Activated T-helper 1 cell treated with anti-CD3 and anti-CD28 coated beads, Interleukin-12 subunit alpha, Interleukin-12 subunit beta, Interleukin-2, Interleukin-4 antibody, amounts not matched to agents 30 ng/mL and 10 ng/mL and 1 ng/mL, durations not matched to agents 14 hours and 24 hours and 36 hours (primary cell): ENCODE measurements at regions not wholly inside any gene's neighbourhood (a gene's known extent, or its start where the extent isn't known, plus 50 kb on each side); places are given as distances from the start of the nearest gene placed in this dataset.

Source experiments
- DNase-seq: peaks from one replicate; pipeline ENCODE4 v3.0.0; 2021; ENCODE audit warnings: low spot score
- H3K27ac Mint-ChIP-seq: one replicate; pipeline ENCODE4 v1.8.0; 2021; ENCODE audit warnings: mild to moderate bottlenecking, mixed read lengths
- H3K27me3 Mint-ChIP-seq: one replicate; pipeline ENCODE4 v1.8.0; 2022; ENCODE audit warnings: mild to moderate bottlenecking, moderate library complexity, mixed read lengths; ENCODE audit not compliant: insufficient read depth
- H3K36me3 Mint-ChIP-seq: one replicate; pipeline ENCODE4 v1.8.0; 2021; ENCODE audit warnings: low read depth, mixed read lengths
- H3K4me1 Mint-ChIP-seq: one replicate; pipeline ENCODE4 v1.8.0; 2021; ENCODE audit warnings: low read depth, mixed read lengths
- H3K4me3 Mint-ChIP-seq: one replicate; pipeline ENCODE4 v1.8.0; 2021; ENCODE audit warnings: mild to moderate bottlenecking, moderate library complexity, mixed read lengths
- H3K9me3 Mint-ChIP-seq: one replicate; pipeline ENCODE4 v1.8.0; 2021; ENCODE audit warnings: mixed read lengths
- intact Hi-C: fragments of 100-400 bp; cut with micrococcal nuclease; formaldehyde crosslinking; loops from one replicate; pipeline ENCODE4 v1.15.1; 2024

GRCh38 chr5:139744471-139745131 lies 51.0 kb upstream of the PSD2 start:
- Mint-ChIP-seq H3K27me3 (peaks cover 35% of the 10 kb centered on the region), H3K9me3 (no peaks in the 10 kb centered on the region), H3K27ac (no peak overlapping the region), H3K4me3 (no peak overlapping the region), H3K4me1 (peaks cover 23% of the 10 kb centered on the region), H3K36me3 (peaks cover 2% of the 10 kb centered on the region)
- DNase-seq: no peak
- intact Hi-C loops: loop anchor here (10.0 kb wide), 1 partner anchor 330 kb away; no protein-coding TSS in a partner anchor

GRCh38 chr5:139745132-139745799 lies 50.3 kb upstream of the PSD2 start:
- no peaks in the 10 kb centered on the region for H3K9me3 Mint-ChIP-seq
- intact Hi-C loops: loop anchor here (10.0 kb wide), 1 partner anchor 330 kb away; no protein-coding TSS in a partner anchor
- H3K27me3 Mint-ChIP-seq: peaks cover 38% of the 10 kb centered on the region
- H3K36me3 Mint-ChIP-seq: peaks cover 2% of the 10 kb centered on the region
- H3K27ac Mint-ChIP-seq: no peak overlapping the region
- H3K4me3 Mint-ChIP-seq: no peak overlapping the region
- peaks cover 23% of the 10 kb centered on the region for H3K4me1 Mint-ChIP-seq
- no peak for DNase-seq

- H3K9me3 Mint-ChIP-seq: no peaks in the 10 kb centered on the region
- peak overlapping the region; percentile 26 for H3K27ac Mint-ChIP-seq
- DNase-seq: peak; percentile 19
- peaks cover 24% of the 10 kb centered on the region for H3K4me1 Mint-ChIP-seq
- peaks cover 2% of the 10 kb centered on the region for H3K36me3 Mint-ChIP-seq
- intact Hi-C loops: loop anchor here (2.0 to 10.0 kb wide), 2 partner anchors 169 to 331 kb away; no protein-coding TSS in a partner anchor
- peak overlapping the region; percentile 85 for H3K4me3 Mint-ChIP-seq
- H3K27me3 Mint-ChIP-seq: peaks cover 45% of the 10 kb centered on the region
Measured at GRCh38 chr5:139745800-139746690, 49.6 kb upstream of the PSD2 start.
